ENCODE measurements at regions not wholly inside any gene's neighbourhood (a gene's known extent, or its start where the extent isn't known, plus 50 kb on each side); places are given as distances from the start of the nearest gene placed in this dataset.

DNA sequence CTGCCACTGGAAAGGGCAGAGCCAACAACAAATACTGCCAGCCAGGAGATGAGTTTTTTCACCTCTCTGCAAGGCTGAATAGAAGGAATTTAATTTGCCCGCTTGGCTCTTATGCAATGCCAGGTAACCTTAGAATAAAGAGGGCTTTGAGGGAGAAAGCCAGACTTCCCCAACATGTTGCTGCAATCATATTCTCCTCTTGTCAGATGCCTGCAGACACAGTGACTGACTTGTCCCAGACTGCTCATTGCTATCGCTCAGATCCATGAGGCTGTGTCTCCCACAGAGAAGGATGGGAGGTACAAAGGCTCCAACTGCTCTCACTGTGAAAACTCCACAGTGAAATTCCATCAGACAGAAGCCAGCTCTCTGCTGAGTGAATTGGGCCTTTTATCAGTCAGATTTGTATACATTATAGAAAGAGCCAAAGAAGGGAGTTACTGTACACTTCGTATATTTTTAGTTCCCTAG lies 517.0 kb upstream of the ID4 start:
- no peak for DNase-seq
- ATAC-seq (ENCODE audit: poor library complexity): no peak
- intact Hi-C loops (cut with DNase I): no loop called here

DNA sequence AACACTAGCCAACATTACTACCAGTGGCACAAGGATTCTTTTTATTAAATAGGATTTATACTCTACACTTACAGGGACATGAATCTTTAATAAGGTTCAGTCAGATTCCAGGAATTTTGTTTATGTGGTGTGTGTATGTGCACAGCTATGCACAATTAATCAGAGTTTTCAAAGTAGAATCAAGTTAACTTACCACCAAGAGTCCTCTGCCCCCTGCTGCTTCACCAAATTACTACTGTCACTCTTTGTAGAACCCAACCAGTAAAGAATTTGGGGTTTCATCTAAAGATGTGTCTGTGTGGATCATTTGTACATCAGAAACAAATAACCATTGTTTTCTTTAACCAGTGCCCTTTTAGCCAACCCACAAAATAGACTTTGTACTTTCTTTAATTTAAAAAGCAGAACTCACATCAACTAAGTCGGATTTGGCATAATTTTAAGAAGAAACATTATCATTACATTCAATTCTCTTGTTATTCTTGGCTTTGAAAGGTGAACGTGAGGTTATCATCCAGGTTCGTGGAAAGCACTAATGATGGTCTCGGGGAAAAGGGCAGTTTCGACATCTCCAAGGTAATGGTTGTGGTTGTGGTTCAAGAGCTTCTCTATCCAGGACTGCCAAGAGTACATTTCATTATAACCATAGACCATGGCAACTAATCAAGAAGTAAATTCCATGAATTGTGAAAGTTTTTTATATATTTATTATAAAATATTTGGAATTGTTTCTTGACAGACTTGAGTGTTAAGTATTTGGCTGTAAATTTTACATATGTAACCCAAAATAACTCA lies 514.3 kb upstream of the ID4 start:
- DNase-seq (no peak), ATAC-seq (ENCODE audit: poor library complexity) (no peak)
- intact Hi-C loops (cut with DNase I): no loop called here

- DNase-seq (no peak), ATAC-seq (ENCODE audit: poor library complexity) (no peak)
- intact Hi-C loops (cut with DNase I): no loop called here
These were observed 512.8 kb upstream of the ID4 start for GRCh38 chr6:19324376-19324775.

DNA sequence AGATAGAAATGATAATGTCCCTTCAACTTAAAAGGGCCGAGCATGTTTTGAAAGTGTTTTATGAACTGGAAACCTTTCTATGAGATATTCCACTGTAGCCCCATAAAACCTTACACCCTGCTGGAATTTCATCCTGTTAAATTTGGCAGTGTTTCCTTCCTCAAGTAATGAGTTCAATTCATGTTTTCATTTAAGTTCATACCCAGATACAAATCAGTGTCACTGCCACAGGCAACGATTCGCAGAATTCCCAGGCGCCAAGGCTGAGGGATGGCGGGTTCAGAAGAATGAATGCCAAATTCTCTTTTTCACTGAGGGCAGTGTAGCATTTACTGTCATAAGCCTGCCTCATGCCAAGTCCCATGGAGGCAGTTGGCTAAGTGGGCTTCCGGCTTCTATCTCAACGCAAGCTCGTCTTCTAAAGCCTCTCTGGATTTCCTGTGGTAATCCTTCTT lies 511.8 kb upstream of the ID4 start:
- intact Hi-C loops (cut with DNase I): no loop called here
- no peak for ATAC-seq (ENCODE audit: poor library complexity)
- no peak for DNase-seq

- DNase-seq (no peak), ATAC-seq (ENCODE audit: poor library complexity) (no peak)
- intact Hi-C loops (cut with DNase I): no loop called here
These were observed 509.9 kb upstream of the ID4 start for GRCh38 chr6:19327241-19327640.

GRCh38 chr6:19327661-19328060 lies 509.5 kb upstream of the ID4 start:
- intact Hi-C loops (cut with DNase I): no loop called here
- no peak for ATAC-seq (ENCODE audit: poor library complexity)

DNA sequence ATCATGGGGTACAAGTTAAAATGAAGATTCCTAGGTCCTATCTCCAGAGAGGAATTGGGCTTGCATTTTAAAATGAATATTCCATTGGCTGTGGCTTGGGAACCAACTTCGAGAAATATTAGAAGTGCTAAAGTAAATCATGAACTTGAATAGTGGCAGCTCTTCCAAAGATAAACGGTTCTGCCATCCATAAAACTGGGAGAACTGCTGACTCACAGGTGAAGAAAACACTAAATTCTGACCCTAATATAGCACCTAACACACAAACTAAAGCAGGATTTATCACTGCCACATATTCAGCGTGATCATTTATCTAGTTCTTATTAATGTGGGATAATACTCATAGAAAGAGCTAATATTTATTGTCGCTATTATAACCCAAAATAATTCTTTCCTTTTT lies 508.1 kb upstream of the ID4 start:
- no peak for DNase-seq
- no peak for ATAC-seq (ENCODE audit: poor library complexity)

More at GRCh38 chr6:19327661-19328060, 509.5 kb upstream of the ID4 start:
- DNase-seq: no peak

GRCh38 chr6:19331089-19331488 lies 506.1 kb upstream of the ID4 start:
- intact Hi-C loops (cut with DNase I): no loop called here
- ATAC-seq (ENCODE audit: poor library complexity) (no peak), DNase-seq (no peak)

More for the DNA sequence above, 508.1 kb upstream of the ID4 start:
- intact Hi-C loops (cut with DNase I): no loop called here

DNA sequence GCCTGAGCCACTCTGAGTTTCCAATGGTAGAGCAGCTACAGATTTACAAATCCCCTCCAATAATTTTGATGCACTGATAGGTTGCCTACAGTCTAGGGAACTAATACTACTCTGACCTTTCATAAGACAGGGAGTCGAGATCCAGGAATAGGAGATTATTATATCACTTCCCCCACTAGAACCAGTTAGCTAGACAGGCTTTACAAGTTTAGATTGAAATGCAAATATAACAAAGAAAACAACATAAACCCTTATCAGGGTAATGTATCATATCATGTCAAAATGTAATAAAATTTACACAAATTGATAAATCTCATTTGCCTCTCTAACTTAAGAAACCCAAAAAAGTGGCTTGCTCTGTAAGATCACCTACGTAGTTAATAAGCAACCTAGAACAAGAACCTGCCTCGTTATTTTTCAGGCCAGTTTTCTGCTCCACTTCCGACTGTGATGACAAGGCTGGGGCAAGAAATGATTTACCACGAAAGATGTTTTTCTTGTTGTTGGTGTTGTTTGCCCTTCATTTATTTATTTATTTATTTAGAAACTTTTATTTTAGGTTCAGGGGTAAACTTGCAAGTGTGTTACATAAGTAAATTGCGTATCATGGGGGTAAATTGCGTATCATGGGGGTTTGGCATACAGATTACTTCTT lies 504.2 kb upstream of the ID4 start:
- ATAC-seq (ENCODE audit: poor library complexity) (no peak), DNase-seq (no peak)
- intact Hi-C loops (cut with DNase I): no loop called here

DNA sequence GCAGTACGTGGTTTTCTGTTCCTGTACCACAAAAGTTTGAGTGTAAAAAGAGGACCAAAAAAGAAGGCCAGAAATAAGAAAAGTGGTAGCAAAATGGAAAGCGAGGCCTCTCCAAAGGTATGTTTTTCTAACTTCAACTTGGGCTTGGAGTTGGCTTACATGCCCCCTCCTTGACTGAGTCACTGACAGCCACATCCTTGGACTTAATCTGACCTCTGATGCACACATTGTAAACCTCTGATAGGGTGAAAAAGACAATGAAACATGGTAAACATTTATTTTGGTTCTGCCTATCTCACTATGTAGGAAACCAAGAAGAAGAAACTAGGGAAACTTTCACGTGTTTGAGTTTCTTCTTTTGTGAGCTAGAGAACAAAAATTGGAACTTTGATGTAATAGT lies 503.2 kb upstream of the ID4 start:
- DNase-seq: no peak

GRCh38 chr6:19336579-19336978 lies 500.6 kb upstream of the ID4 start:
- intact Hi-C loops (cut with DNase I): no loop called here
- DNase-seq (no peak), ATAC-seq (ENCODE audit: poor library complexity) (no peak)

More for the DNA sequence above, 503.2 kb upstream of the ID4 start:
- intact Hi-C loops (cut with DNase I): no loop called here
- no peak for ATAC-seq (ENCODE audit: poor library complexity)

GRCh38 chr6:19337101-19337500 lies 500.1 kb upstream of the ID4 start:
- intact Hi-C loops (cut with DNase I): no loop called here
- no peak for ATAC-seq (ENCODE audit: poor library complexity)

DNA sequence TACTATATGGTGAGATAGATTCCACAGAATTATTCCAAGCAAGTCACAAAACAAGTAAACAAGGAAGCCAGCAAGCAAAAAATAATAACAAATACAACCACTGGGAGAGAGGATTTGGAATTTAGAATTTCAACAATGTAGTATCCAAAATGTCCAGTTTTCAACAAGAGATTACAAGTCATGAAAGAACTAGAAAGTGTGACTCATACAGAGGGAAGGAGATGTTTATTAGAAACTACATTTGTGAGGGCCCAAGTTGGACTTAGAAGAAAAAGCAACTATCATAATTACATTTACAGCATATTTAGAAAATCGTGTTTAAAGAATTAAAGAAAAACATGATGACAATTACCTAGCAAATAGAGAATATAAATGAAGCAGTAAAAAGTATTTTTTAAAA lies 494.6 kb upstream of the ID4 start:
- intact Hi-C loops (cut with DNase I): no loop called here
- DNase-seq: no peak
- ATAC-seq (ENCODE audit: poor library complexity): no peak

More at GRCh38 chr6:19337101-19337500, 500.1 kb upstream of the ID4 start:
- DNase-seq: no peak

- intact Hi-C loops (cut with DNase I): no loop called here
- no peak for ATAC-seq (ENCODE audit: poor library complexity)
- DNase-seq: no peak
These were observed 487.7 kb upstream of the ID4 start for GRCh38 chr6:19349429-19349828.

GRCh38 chr6:19354181-19354580 lies 483.0 kb upstream of the ID4 start:
- no peak for DNase-seq
- intact Hi-C loops (cut with DNase I): no loop called here
- ATAC-seq (ENCODE audit: poor library complexity): no peak

DNA sequence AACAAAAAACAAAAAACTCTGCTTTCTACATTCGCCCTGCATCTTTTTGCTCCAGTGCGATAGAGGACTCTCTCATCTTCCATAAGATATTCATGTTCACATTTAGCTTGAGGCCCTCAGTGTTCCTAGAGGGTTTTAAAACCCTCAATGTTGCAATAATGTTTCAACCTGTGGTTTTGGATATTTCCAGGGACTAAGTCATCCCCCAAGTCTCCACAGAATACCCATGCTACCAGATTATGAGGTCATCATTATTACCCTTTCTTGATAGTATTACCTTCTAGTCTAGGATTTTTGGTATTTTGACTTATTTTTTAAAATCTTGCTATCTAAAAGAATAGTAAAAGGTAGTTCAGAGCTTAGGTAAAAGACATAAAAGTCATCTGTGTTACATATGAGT lies 480.5 kb upstream of the ID4 start:
- ATAC-seq (ENCODE audit: poor library complexity) (no peak), DNase-seq (no peak)
- intact Hi-C loops (cut with DNase I): no loop called here

DNA sequence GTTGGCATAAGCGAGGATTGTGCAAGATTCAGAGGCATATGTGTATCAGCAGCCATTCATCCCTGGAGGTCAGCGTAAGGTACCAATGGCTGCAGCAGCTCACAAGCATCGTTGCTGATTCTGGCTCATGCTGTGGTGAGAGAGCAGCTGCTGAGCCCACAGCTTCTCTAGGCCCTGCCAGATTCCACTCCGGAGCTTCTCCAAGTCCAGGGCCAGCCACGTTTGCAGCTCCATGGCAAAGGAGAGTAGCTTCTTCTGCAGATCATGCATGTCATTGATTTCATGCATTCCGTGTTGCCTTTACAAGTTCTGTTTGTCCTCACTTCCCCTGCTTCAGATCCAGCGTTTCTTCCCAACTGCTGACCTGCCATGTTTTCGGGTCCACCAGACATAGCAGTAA lies 474.8 kb upstream of the ID4 start:
- no peak for DNase-seq
- no peak for ATAC-seq (ENCODE audit: poor library complexity)
- intact Hi-C loops (cut with DNase I): no loop called here

GRCh38 chr6:19368511-19368910 lies 468.7 kb upstream of the ID4 start:
- no peak for DNase-seq
- intact Hi-C loops (cut with DNase I): no loop called here

DNA sequence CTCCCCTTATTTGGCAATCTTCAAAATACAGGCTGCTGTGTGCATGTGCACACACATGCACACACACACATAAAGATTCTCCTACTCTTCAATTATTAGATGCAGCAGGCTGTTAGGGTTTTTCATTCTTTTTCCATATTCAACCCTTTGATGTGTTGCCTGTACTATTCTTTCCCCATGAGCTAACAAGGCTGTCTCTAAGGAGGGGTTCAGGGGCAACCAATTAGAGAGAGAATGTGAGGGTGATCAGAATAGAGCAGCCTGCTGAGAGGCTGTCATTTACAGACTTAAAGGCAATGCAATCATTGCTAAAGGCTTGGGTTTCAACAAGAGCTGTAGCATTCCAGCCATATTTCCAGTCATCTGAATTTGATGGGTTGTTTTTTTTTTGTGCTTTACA lies 467.4 kb upstream of the ID4 start:
- no peak for DNase-seq
- no peak for ATAC-seq (ENCODE audit: poor library complexity)
- intact Hi-C loops (cut with DNase I): no loop called here

More at GRCh38 chr6:19368511-19368910, 468.7 kb upstream of the ID4 start:
- no peak for ATAC-seq (ENCODE audit: poor library complexity)

DNA sequence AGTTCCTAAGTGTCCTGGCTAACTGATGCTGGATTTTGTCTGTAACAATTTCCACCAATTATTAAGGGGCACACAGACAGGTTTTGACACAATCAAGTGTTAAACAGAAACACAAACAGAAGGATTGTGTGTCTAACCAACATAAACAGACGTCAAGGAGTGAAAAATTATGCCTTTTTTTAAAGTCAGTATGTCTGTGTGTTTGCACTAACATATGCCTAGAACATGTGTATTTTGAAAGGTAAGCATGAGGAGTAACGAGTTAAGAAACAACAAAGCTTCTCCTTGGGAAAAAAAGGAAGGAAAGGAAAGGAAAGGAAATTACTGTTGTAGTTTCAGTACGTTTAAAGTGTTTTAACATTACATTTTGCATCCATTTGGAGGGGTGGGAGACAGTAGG lies 466.3 kb upstream of the ID4 start:
- intact Hi-C loops (cut with DNase I): no loop called here
- no peak for DNase-seq
- no peak for ATAC-seq (ENCODE audit: poor library complexity)
